ENCODE measurements at regions not wholly inside any gene's neighbourhood (a gene's known extent, or its start where the extent isn't known, plus 50 kb on each side); places are given as distances from the start of the nearest gene placed in this dataset.
"Not testable (repeated sequence)": the region's sequence is repeated elsewhere in the genome, so short reads cannot be mapped to it uniquely, and the experiment has no call there.

GRCh38 chr4:77525538-77525937 is 80.1 kb upstream of the CXCL13 start:
- DNase-seq (ENCODE audit: low spot score): no peak

- not testable (repeated sequence) for DNase-seq (ENCODE audit: low spot score)
Measured at GRCh38 chr4:77527900-77528299, 77.7 kb upstream of the CXCL13 start.

- DNase-seq (ENCODE audit: low spot score): no peak
Measured at GRCh38 chr4:77538144-77538543, 67.5 kb upstream of the CXCL13 start.

GRCh38 chr4:77538574-77539157 is 67.0 kb upstream of the CXCL13 start:
- no peak for DNase-seq (ENCODE audit: low spot score)

All from CD4-positive, alpha-beta T cell treated with Interleukin-15 for 4 hours (primary cell).